Naive thymus-derived CD4-positive, alpha-beta T cell (primary cell): ENCODE measurements at regions not wholly inside any gene's neighbourhood (a gene's known extent, or its start where the extent isn't known, plus 50 kb on each side); places are given as distances from the start of the nearest gene placed in this dataset.

Source experiments
- ATAC-seq: fragments of 150-1000 bp; cut with Tn5 transposase; 2 replicates; pipeline ENCODE4 v1.10.0; 2021; ENCODE audit warnings: mild to moderate bottlenecking, moderate library complexity
- CTCF ChIA-PET: fragments of 350-600 bp; sonication (Branson Sonifier 250); formaldehyde crosslinking; loops from one replicate; lab custom pipeline; 2021; ENCODE audit warnings: antibody characterized with exemption; lab: Charles Lee
- POLR2A ChIA-PET: fragments of 350-600 bp; sonication (Branson Sonifier 250); formaldehyde crosslinking; loops from one replicate; lab custom pipeline; 2021; ENCODE audit warnings: antibody characterized with exemption, inconsistent platforms; lab: Charles Lee
- DNase-seq, 9 donors: peaks; one replicate each; pipeline versions ENCODE4 v3.0.0 to v3.0.0-alpha.2; 2020 to 2022; ENCODE audit warnings: mixed read lengths in 1 of 9
- H3K27ac ChIP-seq: one replicate; pipeline ENCODE4 v1.7.0; 2013; ENCODE audit warnings: mild to moderate bottlenecking, low read depth, low read length, moderate library complexity
- H3K27me3 ChIP-seq, 2 donors: one replicate each; pipeline ENCODE4 v1.7.0; 2013; ENCODE audit warnings: low read length in 2 of 2, mild to moderate bottlenecking in 2 of 2, moderate library complexity in 2 of 2; ENCODE audit not compliant: control insufficient read depth in 2 of 2, insufficient read depth in 2 of 2
- H3K36me3 ChIP-seq, 3 experiments: 1 replicate in 2 of 3; 2 replicates in 1 of 3; pipeline ENCODE4 v1.7.0; 2013; ENCODE audit warnings: low read length in 3 of 3, mild to moderate bottlenecking in 3 of 3, moderate library complexity in 1 of 3; ENCODE audit not compliant: insufficient read depth in 3 of 3, control insufficient read depth in 2 of 3
- H3K4me1 ChIP-seq, 2 donors: one replicate each; pipeline ENCODE4 v1.7.0; 2013; ENCODE audit warnings: low read length in 2 of 2, mild to moderate bottlenecking in 2 of 2, moderate library complexity in 1 of 2; ENCODE audit not compliant: control insufficient read depth in 2 of 2, insufficient read depth in 2 of 2
- H3K4me3 ChIP-seq: 2 replicates; pipeline ENCODE4 v1.7.0; 2013; ENCODE audit warnings: mild to moderate bottlenecking, low read length
- H3K9me3 ChIP-seq, 3 experiments: 1 replicate in 2 of 3; 2 replicates in 1 of 3; pipeline ENCODE4 v1.7.0; 2013; ENCODE audit warnings: low read length in 3 of 3; ENCODE audit not compliant: control insufficient read depth in 2 of 3
- H3K27ac Mint-ChIP-seq, 9 donors: one replicate each; pipeline ENCODE4 v1.8.0; 2020 to 2022; ENCODE audit warnings: mixed read lengths in 9 of 9, mild to moderate bottlenecking in 8 of 9, moderate library complexity in 5 of 9, inconsistent platforms in 2 of 9
- H3K27me3 Mint-ChIP-seq, 5 donors: one replicate each; pipeline ENCODE4 v1.8.0; 2021 to 2022; ENCODE audit warnings: mixed read lengths in 5 of 5, mild to moderate bottlenecking in 1 of 5
- H3K36me3 Mint-ChIP-seq, 5 donors: one replicate each; pipeline ENCODE4 v1.8.0; 2020 to 2022; ENCODE audit warnings: mixed read lengths in 5 of 5, mild to moderate bottlenecking in 3 of 5, inconsistent platforms in 1 of 5
- H3K4me1 Mint-ChIP-seq, 7 donors: one replicate each; pipeline ENCODE4 v1.8.0; 2020 to 2022; ENCODE audit warnings: mixed read lengths in 7 of 7, mild to moderate bottlenecking in 3 of 7, inconsistent platforms in 1 of 7
- H3K4me3 Mint-ChIP-seq, 10 donors: one replicate each; pipeline ENCODE4 v1.8.0; 2020 to 2022; ENCODE audit warnings: mild to moderate bottlenecking in 10 of 10, mixed read lengths in 10 of 10, moderate library complexity in 6 of 10, inconsistent platforms in 2 of 10
- H3K9me3 Mint-ChIP-seq, 11 donors: one replicate each; pipeline ENCODE4 v1.8.0; 2020 to 2022; ENCODE audit warnings: mixed read lengths in 11 of 11, mild to moderate bottlenecking in 4 of 11, inconsistent platforms in 1 of 11, moderate library complexity in 1 of 11
- intact Hi-C, 2 donors: fragments of 100-400 bp; cut with micrococcal nuclease; formaldehyde crosslinking; loops; one replicate each; pipeline ENCODE4 v1.15.1; 2023

DNA sequence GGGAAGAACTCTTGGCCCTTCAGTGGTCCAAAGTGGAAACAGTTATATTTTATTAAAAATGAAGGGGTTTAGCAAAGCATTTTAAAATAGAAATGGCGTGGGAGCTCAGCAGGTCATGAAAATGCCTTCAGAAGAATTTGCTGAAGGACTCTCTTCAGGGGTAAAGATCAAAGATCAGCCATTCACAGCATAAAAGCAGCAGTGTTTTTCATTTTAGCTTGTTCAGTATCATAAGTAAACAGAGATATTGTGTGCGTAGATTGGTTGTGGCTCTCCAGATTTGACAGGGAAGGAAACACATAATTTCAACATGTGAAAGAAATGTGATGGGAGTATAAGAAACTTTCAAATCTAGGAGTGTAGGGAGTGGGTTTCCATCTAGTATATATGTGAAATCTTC lies 519.2 kb upstream of the MAP3K7 start:
- H3K27me3 ChIP-seq, result no peaks in the 10 kb centered on the region
- CTCF ChIA-PET, result no interaction called here
- Mint-ChIP-seq H3K27ac (no peak overlapping the region), H3K4me1 (no peaks in the 10 kb centered on the region), H3K4me3 (no peak overlapping the region), H3K36me3 (no peaks in the 10 kb centered on the region), H3K9me3 (peaks cover 0 to 4% (median 0%) of the 10 kb centered on the region in 11 donors), H3K27me3 (peaks cover 0 to 4% (median 0%) of the 10 kb centered on the region in 5 donors)
- DNase-seq, result no peak
- no peaks in the 10 kb centered on the region for H3K36me3 ChIP-seq
- ATAC-seq, result no peak
- POLR2A ChIA-PET, result no interaction called here
- H3K4me1 ChIP-seq, result no peaks in the 10 kb centered on the region
- H3K9me3 ChIP-seq, result no peaks in the 10 kb centered on the region
- no peak overlapping the region for H3K4me3 ChIP-seq
- no peak overlapping the region for H3K27ac ChIP-seq
- intact Hi-C loops, result no loop called here

DNA sequence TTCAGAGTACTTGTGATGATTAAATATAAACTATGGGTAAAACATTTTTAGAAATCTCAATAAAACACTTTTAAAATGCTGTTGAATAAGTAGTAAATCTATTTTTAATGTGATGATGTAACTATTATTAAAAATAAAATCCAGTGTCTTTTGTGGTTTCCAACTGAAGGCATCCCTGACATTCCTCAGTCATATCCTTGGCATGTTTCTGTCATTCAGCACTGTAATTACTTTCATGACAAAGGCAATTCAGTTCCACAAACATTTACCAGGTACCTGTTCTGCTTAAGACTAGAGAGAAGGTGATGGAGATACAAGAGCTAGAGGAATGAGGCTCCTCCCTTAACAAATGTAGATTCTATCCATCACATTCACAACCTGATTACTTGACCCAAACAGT lies 518.7 kb upstream of the MAP3K7 start:
- Histone ChIP-seq H3K4me3 (no peak overlapping the region), H3K36me3 (no peaks in the 10 kb centered on the region), H3K9me3 (no peaks in the 10 kb centered on the region), H3K27me3 (no peaks in the 10 kb centered on the region), H3K4me1 (no peaks in the 10 kb centered on the region), H3K27ac (no peak overlapping the region)
- Mint-ChIP-seq H3K27me3 (peaks cover 0 to 4% (median 0%) of the 10 kb centered on the region in 5 donors), H3K4me1 (no peaks in the 10 kb centered on the region), H3K27ac (no peak overlapping the region), H3K36me3 (no peaks in the 10 kb centered on the region), H3K4me3 (no peak overlapping the region), H3K9me3 (peaks cover 0 to 4% (median 0%) of the 10 kb centered on the region in 11 donors)
- ChIA-PET POLR2A (no interaction called here), CTCF (no interaction called here)
- DNase-seq, result no peak
- no peak for ATAC-seq
- intact Hi-C loops, result no loop called here

DNA sequence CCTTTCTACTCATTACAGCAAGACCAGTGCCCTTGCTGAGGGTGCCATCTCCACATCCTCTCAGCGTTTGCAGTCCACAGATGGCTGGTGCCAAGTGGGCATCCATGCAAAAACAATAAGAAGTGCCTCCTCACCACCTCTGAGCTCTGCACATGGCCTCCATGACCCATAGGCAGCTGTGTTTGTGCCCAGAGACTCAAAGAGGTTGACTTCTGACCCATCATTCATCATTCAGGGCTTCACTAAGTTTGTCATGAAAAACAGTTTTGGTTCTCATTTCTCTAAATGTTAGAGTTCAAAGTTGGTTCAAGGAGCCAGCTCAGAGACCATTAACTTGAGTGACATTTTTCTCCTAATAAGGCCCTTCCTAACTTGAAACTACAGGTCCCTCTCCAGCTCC lies 512.6 kb upstream of the MAP3K7 start:
- CTCF ChIA-PET, result no interaction called here
- intact Hi-C loops, result no loop called here
- H3K27ac Mint-ChIP-seq, result peak overlapping the region in 1 of 9 donors; percentile 57
- H3K4me3 Mint-ChIP-seq, result no peak overlapping the region
- ATAC-seq (no peak), DNase-seq (no peak)
- H3K36me3 Mint-ChIP-seq, result no peaks in the 10 kb centered on the region
- Histone ChIP-seq H3K27me3 (no peaks in the 10 kb centered on the region), H3K9me3 (no peaks in the 10 kb centered on the region), H3K4me3 (no peak overlapping the region), H3K27ac (no peak overlapping the region), H3K4me1 (no peaks in the 10 kb centered on the region), H3K36me3 (no peaks in the 10 kb centered on the region)
- no peaks in the 10 kb centered on the region for H3K4me1 Mint-ChIP-seq
- POLR2A ChIA-PET, result no interaction called here
- H3K9me3 Mint-ChIP-seq, result peaks cover 0 to 4% (median 0%) of the 10 kb centered on the region in 11 donors
- peaks cover 0 to 5% (median 0%) of the 10 kb centered on the region in 5 donors for H3K27me3 Mint-ChIP-seq

DNA sequence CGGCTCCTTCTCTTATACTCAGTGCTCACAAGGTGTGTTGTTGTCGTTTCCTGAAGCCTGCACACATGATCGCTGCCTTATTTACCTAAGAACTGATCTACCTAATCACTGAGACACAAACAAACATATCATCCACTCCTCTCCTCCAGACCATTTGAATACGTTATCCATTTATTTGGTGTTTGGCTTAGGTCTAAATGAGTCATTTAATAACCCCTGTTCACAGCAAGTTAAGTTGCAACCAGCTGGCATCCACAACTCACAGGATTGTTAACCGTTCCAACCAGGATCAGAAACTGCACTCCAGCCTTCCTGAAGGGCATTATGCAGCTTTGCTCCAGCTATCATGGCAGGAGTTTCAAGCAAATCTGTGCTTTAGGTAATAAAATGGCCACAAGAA lies 511.1 kb upstream of the MAP3K7 start:
- H3K9me3 Mint-ChIP-seq, result peaks cover 0 to 4% (median 0%) of the 10 kb centered on the region in 11 donors
- CTCF ChIA-PET, result interaction anchor here (0.5 kb wide), 1 partner anchor 14 kb away, joined by 3 read pairs; no protein-coding TSS in a partner anchor
- ATAC-seq, result no peak

DNA sequence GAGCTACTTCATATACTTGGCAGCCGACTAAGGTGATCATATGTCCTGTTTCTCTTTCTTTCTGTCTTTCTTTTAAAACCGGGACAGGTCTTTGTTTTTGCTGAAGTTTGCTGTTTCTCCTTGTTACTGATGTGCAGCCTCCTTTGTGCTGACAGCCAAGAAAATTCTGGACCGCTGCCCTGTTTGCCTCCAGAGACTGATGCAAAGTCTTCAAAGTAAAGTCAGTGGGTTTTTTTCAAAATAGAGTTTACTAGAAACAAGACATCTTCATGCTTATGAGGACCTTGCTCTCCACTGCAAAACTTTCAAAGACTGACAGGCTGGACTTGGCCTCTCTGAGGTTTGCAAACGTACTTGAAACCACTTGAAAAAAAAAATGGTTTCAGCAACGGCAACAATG lies 510.5 kb upstream of the MAP3K7 start:
- Mint-ChIP-seq H3K36me3 (no peaks in the 10 kb centered on the region), H3K27ac (no peak overlapping the region), H3K4me3 (no peak overlapping the region), H3K9me3 (peaks cover 0 to 4% (median 0%) of the 10 kb centered on the region in 11 donors), H3K4me1 (no peaks in the 10 kb centered on the region), H3K27me3 (peaks cover 0 to 5% (median 0%) of the 10 kb centered on the region in 5 donors)
- ChIA-PET POLR2A (no interaction called here), CTCF (interaction anchor here (0.5 kb wide), 1 partner anchor 13 kb away, joined by 3 read pairs; no protein-coding TSS in a partner anchor)
- DNase-seq, result no peak
- no peaks in the 10 kb centered on the region for H3K9me3 ChIP-seq
- H3K4me3 ChIP-seq, result no peak overlapping the region
- no peaks in the 10 kb centered on the region for H3K4me1 ChIP-seq
- H3K36me3 ChIP-seq, result no peaks in the 10 kb centered on the region
- no peak overlapping the region for H3K27ac ChIP-seq
- no peak for ATAC-seq
- intact Hi-C loops, result no loop called here
- H3K27me3 ChIP-seq, result no peaks in the 10 kb centered on the region

More for the DNA sequence above, 511.1 kb upstream of the MAP3K7 start:
- Mint-ChIP-seq H3K27ac (no peak overlapping the region), H3K4me1 (no peaks in the 10 kb centered on the region), H3K4me3 (no peak overlapping the region), H3K27me3 (peaks cover 0 to 5% (median 0%) of the 10 kb centered on the region in 5 donors), H3K36me3 (no peaks in the 10 kb centered on the region)
- Histone ChIP-seq H3K4me3 (no peak overlapping the region), H3K27ac (no peak overlapping the region), H3K27me3 (no peaks in the 10 kb centered on the region), H3K9me3 (no peaks in the 10 kb centered on the region), H3K36me3 (no peaks in the 10 kb centered on the region), H3K4me1 (no peaks in the 10 kb centered on the region)
- DNase-seq, result no peak
- intact Hi-C loops, result no loop called here
- POLR2A ChIA-PET, result no interaction called here

DNA sequence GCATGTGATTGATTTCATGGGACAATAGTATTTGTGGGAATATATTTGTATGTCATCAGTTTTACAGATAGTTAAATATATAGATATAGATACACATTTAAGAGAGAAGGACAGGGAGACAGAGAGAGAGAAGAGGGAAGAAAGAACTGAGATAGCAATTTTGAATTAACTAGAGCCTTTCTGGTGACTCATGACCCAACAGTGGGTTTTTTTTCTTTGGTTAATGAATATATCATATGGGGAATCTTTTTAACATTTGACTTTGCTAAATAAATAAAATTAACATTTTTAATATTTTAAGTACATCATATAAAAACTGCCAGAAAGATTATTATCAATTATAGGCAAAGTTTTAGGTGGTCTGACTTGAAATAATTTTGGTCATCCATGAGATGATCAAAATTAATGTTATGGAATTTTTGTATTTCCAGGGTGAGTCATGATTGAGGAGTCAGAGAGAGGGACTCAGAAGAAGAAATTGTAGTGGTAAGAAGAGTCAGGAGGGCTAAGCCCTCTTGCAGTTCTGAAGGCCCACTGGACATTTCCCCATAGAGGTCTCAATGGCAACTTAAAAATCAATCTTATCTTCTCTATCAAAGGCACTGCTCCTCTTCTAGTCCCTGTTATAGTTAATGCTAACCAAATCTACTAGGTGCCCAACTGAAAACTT lies 508.1 kb upstream of the MAP3K7 start:
- H3K4me3 Mint-ChIP-seq, result no peak overlapping the region
- H3K4me1 Mint-ChIP-seq, result no peaks in the 10 kb centered on the region
- ChIA-PET CTCF (no interaction called here), POLR2A (no interaction called here)
- ATAC-seq (no peak), DNase-seq (no peak)
- Histone ChIP-seq H3K27me3 (no peaks in the 10 kb centered on the region), H3K4me3 (no peak overlapping the region), H3K4me1 (no peaks in the 10 kb centered on the region), H3K9me3 (no peaks in the 10 kb centered on the region), H3K36me3 (no peaks in the 10 kb centered on the region), H3K27ac (no peak overlapping the region)
- peaks cover 0 to 4% (median 0%) of the 10 kb centered on the region in 11 donors for H3K9me3 Mint-ChIP-seq
- H3K27ac Mint-ChIP-seq, result no peak overlapping the region
- H3K27me3 Mint-ChIP-seq, result peaks cover 0 to 11% (median 5%) of the 10 kb centered on the region in 5 donors
- H3K36me3 Mint-ChIP-seq, result no peaks in the 10 kb centered on the region
- intact Hi-C loops, result no loop called here

DNA sequence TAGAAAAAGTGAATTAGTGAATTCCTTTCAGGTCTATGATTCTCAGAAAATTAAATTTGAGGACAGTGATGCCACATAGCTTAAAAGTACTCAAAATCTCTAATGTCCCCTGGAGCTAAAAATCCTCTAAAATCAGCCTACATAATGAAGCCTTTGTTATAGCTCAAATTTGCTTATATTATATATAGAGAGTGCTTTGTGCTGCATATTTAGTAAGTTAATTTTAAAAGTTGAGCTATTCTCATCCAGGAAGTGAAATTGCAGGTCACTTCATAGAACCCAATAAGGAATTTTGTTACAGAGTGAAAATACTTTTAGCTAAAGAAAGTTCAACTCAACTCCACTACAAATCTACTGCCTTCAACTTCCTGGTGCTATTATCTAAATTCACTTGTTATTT lies 507.5 kb upstream of the MAP3K7 start:
- ChIA-PET CTCF (no interaction called here), POLR2A (no interaction called here)
- intact Hi-C loops, result no loop called here
- H3K4me3 ChIP-seq, result no peak overlapping the region
- ATAC-seq (no peak), DNase-seq (no peak)
- no peaks in the 10 kb centered on the region for H3K9me3 ChIP-seq
- Mint-ChIP-seq H3K4me1 (no peaks in the 10 kb centered on the region), H3K27ac (no peak overlapping the region), H3K27me3 (peaks cover 0 to 11% (median 2%) of the 10 kb centered on the region in 5 donors), H3K9me3 (peaks cover 0 to 4% (median 0%) of the 10 kb centered on the region in 11 donors), H3K4me3 (no peak overlapping the region), H3K36me3 (no peaks in the 10 kb centered on the region)
- H3K4me1 ChIP-seq, result no peaks in the 10 kb centered on the region
- H3K27ac ChIP-seq, result no peak overlapping the region
- no peaks in the 10 kb centered on the region for H3K36me3 ChIP-seq
- no peaks in the 10 kb centered on the region for H3K27me3 ChIP-seq
